ENCODE measurements at regions not wholly inside any gene's neighbourhood (a gene's known extent, or its start where the extent isn't known, plus 50 kb on each side); places are given as distances from the start of the nearest gene placed in this dataset.

DNA sequence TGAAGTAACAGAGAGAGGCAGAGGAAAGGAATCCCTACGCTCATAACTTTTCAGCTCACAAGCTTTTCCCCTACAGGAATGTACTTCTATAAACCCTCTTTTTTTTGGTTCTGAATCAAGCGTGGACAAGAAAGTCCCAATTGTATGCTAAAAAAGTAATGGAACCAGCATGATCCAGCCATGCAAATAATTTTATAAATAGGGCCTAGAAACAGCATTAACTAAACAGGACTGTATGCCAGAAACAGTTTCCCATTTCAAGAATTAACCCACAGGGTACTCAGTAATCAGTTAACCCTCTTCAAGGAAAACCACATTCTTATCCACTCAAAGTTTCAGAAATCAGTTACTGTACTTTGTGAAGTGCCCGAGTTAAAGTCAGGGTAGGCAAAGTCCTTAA, 87.0 kb upstream of the HMGCLL1 start:
- H3K36me3 Mint-ChIP-seq: no peaks in the 10 kb centered on the region
- no peaks in the 10 kb centered on the region for H3K27me3 ChIP-seq (ENCODE audit: insufficient read depth, low read length)
- H3K36me3 ChIP-seq (ENCODE audit: insufficient read depth, low read length): no peaks in the 10 kb centered on the region
- POLR2A ChIA-PET (ENCODE audit: partially characterized antibody): no interaction called here
- no peaks in the 10 kb centered on the region for H3K9me3 ChIP-seq (ENCODE audit: control insufficient read depth in 1 of 2, low read length in 2 of 2)
- intact Hi-C loops (cut with micrococcal nuclease): no loop called here
- no peak overlapping the region for H3K27ac ChIP-seq (ENCODE audit: low read depth, low read length)
- H3K27ac Mint-ChIP-seq: no peak overlapping the region
- H3K27me3 Mint-ChIP-seq: no peaks in the 10 kb centered on the region
- H3K4me3 Mint-ChIP-seq: no peak overlapping the region
- H3K4me3 ChIP-seq (ENCODE audit: low read length in 2 of 2): no peak overlapping the region
- peaks cover 6 to 25% (median 11%) of the 10 kb centered on the region in 8 donors for H3K9me3 Mint-ChIP-seq
- CTCF ChIA-PET (ENCODE audit: partially characterized antibody): no interaction called here
- H3K4me1 ChIP-seq (ENCODE audit: insufficient read depth, low read length): no peaks in the 10 kb centered on the region
- no peak for DNase-seq
- H3K4me1 Mint-ChIP-seq: no peaks in the 10 kb centered on the region

DNA sequence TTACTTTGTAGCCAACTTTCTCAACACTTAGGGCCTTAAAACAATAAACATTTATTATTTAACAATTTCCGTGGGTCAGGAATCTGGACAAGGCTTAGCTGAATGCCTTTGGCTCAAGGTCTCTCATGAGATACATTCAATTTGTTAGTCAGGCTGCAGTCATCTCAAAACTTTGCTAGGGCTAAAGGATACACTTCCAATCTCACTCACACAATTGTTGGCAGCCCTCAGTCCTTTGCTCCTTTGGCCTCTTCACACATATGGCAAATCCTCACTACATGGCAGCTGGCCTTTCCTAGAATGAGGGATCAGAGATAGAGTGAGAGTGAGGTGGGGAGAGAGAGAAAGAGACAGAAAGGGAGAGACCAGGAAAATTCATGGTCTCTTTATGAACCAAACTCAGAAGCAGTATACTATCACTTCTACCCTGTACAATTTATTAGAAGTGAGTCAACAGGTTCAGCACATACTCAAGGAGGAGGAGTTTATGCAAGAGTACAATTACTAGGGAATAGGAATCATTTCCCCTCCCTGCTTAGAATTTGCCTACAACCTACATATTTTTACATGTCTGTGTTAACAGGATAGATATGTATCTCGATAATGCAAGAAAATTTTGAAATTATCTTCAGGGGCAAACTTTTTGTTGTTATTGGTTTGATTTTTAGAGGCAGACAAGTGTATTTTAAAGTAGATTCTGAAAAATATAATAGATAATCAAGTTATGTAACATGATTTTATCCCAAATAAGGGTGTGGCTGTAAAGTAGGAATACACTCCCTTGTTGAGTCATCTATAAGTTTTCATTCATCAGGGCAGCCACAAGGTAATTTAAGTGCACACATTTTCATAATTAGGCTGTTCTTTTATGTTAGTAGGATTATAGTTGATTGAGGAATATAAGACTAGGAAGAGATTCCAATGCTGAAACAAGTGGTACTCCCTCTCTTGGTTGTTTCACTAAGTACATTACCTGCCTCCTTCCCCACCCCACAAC, 85.9 kb upstream of the HMGCLL1 start:
- ChIA-PET CTCF (ENCODE audit: partially characterized antibody) (no interaction called here), POLR2A (ENCODE audit: partially characterized antibody) (no interaction called here)
- no peaks in the 10 kb centered on the region for H3K27me3 ChIP-seq (ENCODE audit: insufficient read depth, low read length)
- H3K9me3 ChIP-seq (ENCODE audit: control insufficient read depth in 1 of 2, low read length in 2 of 2): no peaks in the 10 kb centered on the region
- Mint-ChIP-seq H3K27ac (no peak overlapping the region), H3K36me3 (no peaks in the 10 kb centered on the region), H3K4me3 (no peak overlapping the region), H3K4me1 (no peaks in the 10 kb centered on the region), H3K27me3 (no peaks in the 10 kb centered on the region), H3K9me3 (peaks cover 6 to 25% (median 12%) of the 10 kb centered on the region in 8 donors)
- no peak overlapping the region for H3K27ac ChIP-seq (ENCODE audit: low read depth, low read length)
- H3K4me3 ChIP-seq (ENCODE audit: low read length in 2 of 2): no peak overlapping the region
- intact Hi-C loops (cut with micrococcal nuclease): no loop called here
- no peaks in the 10 kb centered on the region for H3K4me1 ChIP-seq (ENCODE audit: insufficient read depth, low read length)
- DNase-seq: no peak
- H3K36me3 ChIP-seq (ENCODE audit: insufficient read depth, low read length): no peaks in the 10 kb centered on the region

- H3K4me3 ChIP-seq (ENCODE audit: low read length in 2 of 2): no peak overlapping the region
- Mint-ChIP-seq H3K27me3 (no peaks in the 10 kb centered on the region), H3K27ac (no peak overlapping the region), H3K36me3 (no peaks in the 10 kb centered on the region), H3K9me3 (peaks cover 5 to 31% (median 12%) of the 10 kb centered on the region in 8 donors), H3K4me3 (no peak overlapping the region), H3K4me1 (no peaks in the 10 kb centered on the region)
- no peaks in the 10 kb centered on the region for H3K9me3 ChIP-seq (ENCODE audit: control insufficient read depth in 1 of 2, low read length in 2 of 2)
- H3K27me3 ChIP-seq (ENCODE audit: insufficient read depth, low read length): no peaks in the 10 kb centered on the region
- no peak overlapping the region for H3K27ac ChIP-seq (ENCODE audit: low read depth, low read length)
- DNase-seq: no peak
- POLR2A ChIA-PET (ENCODE audit: partially characterized antibody): no interaction called here
- H3K36me3 ChIP-seq (ENCODE audit: insufficient read depth, low read length): no peaks in the 10 kb centered on the region
- H3K4me1 ChIP-seq (ENCODE audit: insufficient read depth, low read length): no peaks in the 10 kb centered on the region
- CTCF ChIA-PET (ENCODE audit: partially characterized antibody): no interaction called here
- intact Hi-C loops (cut with micrococcal nuclease): no loop called here
Measured at GRCh38 chr6:55663914-55664313, 84.9 kb upstream of the HMGCLL1 start.

DNA sequence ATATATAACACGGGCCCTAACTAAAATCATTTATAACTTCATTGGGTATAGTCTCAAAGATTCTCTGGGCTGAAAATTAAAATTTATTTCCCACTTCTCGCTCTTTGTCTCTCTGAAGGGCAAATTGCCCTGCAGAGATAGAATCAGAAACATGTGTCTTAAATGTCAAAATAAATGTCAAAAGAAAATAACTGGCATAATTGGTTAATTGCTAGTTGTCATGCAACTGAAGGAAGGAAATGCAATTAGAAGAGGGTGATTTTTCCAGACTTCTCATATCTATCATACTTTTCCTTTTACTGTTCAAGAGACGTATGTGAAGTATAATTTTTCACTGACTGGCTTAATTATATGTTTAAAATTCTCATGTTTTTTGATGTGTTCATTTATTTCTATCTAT, 80.3 kb upstream of the HMGCLL1 start:
- no peak for DNase-seq
- H3K4me1 ChIP-seq (ENCODE audit: insufficient read depth, low read length): no peaks in the 10 kb centered on the region
- CTCF ChIA-PET (ENCODE audit: partially characterized antibody): no interaction called here
- no peaks in the 10 kb centered on the region for H3K36me3 ChIP-seq (ENCODE audit: insufficient read depth, low read length)
- no peak overlapping the region for H3K4me3 Mint-ChIP-seq
- no peaks in the 10 kb centered on the region for H3K36me3 Mint-ChIP-seq
- intact Hi-C loops (cut with micrococcal nuclease): no loop called here
- no peak overlapping the region for H3K27ac ChIP-seq (ENCODE audit: low read depth, low read length)
- no peaks in the 10 kb centered on the region for H3K9me3 ChIP-seq (ENCODE audit: control insufficient read depth in 1 of 2, low read length in 2 of 2)
- no peak overlapping the region for H3K27ac Mint-ChIP-seq
- H3K27me3 ChIP-seq (ENCODE audit: insufficient read depth, low read length): no peaks in the 10 kb centered on the region
- POLR2A ChIA-PET (ENCODE audit: partially characterized antibody): no interaction called here
- no peaks in the 10 kb centered on the region for H3K27me3 Mint-ChIP-seq
- H3K4me3 ChIP-seq (ENCODE audit: low read length in 2 of 2): no peak overlapping the region
- H3K9me3 Mint-ChIP-seq: peaks cover 6 to 35% (median 19%) of the 10 kb centered on the region in 8 donors
- H3K4me1 Mint-ChIP-seq: no peaks in the 10 kb centered on the region

- H3K4me3 ChIP-seq (ENCODE audit: low read length in 2 of 2): no peak overlapping the region
- ChIA-PET CTCF (ENCODE audit: partially characterized antibody) (no interaction called here), POLR2A (ENCODE audit: partially characterized antibody) (no interaction called here)
- H3K27ac ChIP-seq (ENCODE audit: low read depth, low read length): no peak overlapping the region
- intact Hi-C loops (cut with micrococcal nuclease): no loop called here
- H3K27me3 ChIP-seq (ENCODE audit: insufficient read depth, low read length): no peaks in the 10 kb centered on the region
- H3K4me1 ChIP-seq (ENCODE audit: insufficient read depth, low read length): no peaks in the 10 kb centered on the region
- no peak overlapping the region for H3K4me3 Mint-ChIP-seq
- no peaks in the 10 kb centered on the region for H3K36me3 ChIP-seq (ENCODE audit: insufficient read depth, low read length)
- no peaks in the 10 kb centered on the region for H3K9me3 ChIP-seq (ENCODE audit: control insufficient read depth in 1 of 2, low read length in 2 of 2)
- H3K27ac Mint-ChIP-seq: no peak overlapping the region
- no peaks in the 10 kb centered on the region for H3K27me3 Mint-ChIP-seq
- no peaks in the 10 kb centered on the region for H3K4me1 Mint-ChIP-seq
- DNase-seq: no peak
- H3K36me3 Mint-ChIP-seq: no peaks in the 10 kb centered on the region
- peaks cover 0 to 21% (median 11%) of the 10 kb centered on the region in 8 donors for H3K9me3 Mint-ChIP-seq
Measured at GRCh38 chr6:55654445-55654844, 75.5 kb upstream of the HMGCLL1 start.

- H3K4me1 Mint-ChIP-seq: no peaks in the 10 kb centered on the region
- CTCF ChIA-PET (ENCODE audit: partially characterized antibody): no interaction called here
- H3K9me3 ChIP-seq (ENCODE audit: control insufficient read depth in 1 of 2, low read length in 2 of 2): no peaks in the 10 kb centered on the region
- H3K27me3 Mint-ChIP-seq: no peaks in the 10 kb centered on the region
- no peaks in the 10 kb centered on the region for H3K27me3 ChIP-seq (ENCODE audit: insufficient read depth, low read length)
- H3K4me3 Mint-ChIP-seq: no peak overlapping the region
- H3K27ac ChIP-seq (ENCODE audit: low read depth, low read length): no peak overlapping the region
- H3K36me3 Mint-ChIP-seq: no peaks in the 10 kb centered on the region
- H3K9me3 Mint-ChIP-seq: peaks cover 0 to 22% (median 7%) of the 10 kb centered on the region in 8 donors
- no peak overlapping the region for H3K27ac Mint-ChIP-seq
- H3K4me1 ChIP-seq (ENCODE audit: insufficient read depth, low read length): no peaks in the 10 kb centered on the region
- DNase-seq: no peak
- POLR2A ChIA-PET (ENCODE audit: partially characterized antibody): no interaction called here
- intact Hi-C loops (cut with micrococcal nuclease): no loop called here
- no peaks in the 10 kb centered on the region for H3K36me3 ChIP-seq (ENCODE audit: insufficient read depth, low read length)
- H3K4me3 ChIP-seq (ENCODE audit: low read length in 2 of 2): no peak overlapping the region
Measured at GRCh38 chr6:55652429-55652828, 73.4 kb upstream of the HMGCLL1 start.

- no peak overlapping the region for H3K4me3 ChIP-seq (ENCODE audit: low read length in 2 of 2)
- intact Hi-C loops (cut with micrococcal nuclease): no loop called here
- no peak overlapping the region for H3K27ac ChIP-seq (ENCODE audit: low read depth, low read length)
- H3K27ac Mint-ChIP-seq: no peak overlapping the region
- H3K9me3 ChIP-seq (ENCODE audit: control insufficient read depth in 1 of 2, low read length in 2 of 2): no peaks in the 10 kb centered on the region
- H3K4me1 Mint-ChIP-seq: no peaks in the 10 kb centered on the region
- no peak for DNase-seq
- ChIA-PET POLR2A (ENCODE audit: partially characterized antibody) (no interaction called here), CTCF (ENCODE audit: partially characterized antibody) (no interaction called here)
- H3K4me1 ChIP-seq (ENCODE audit: insufficient read depth, low read length): no peaks in the 10 kb centered on the region
- H3K27me3 Mint-ChIP-seq: no peaks in the 10 kb centered on the region
- H3K9me3 Mint-ChIP-seq: peaks cover 0 to 28% (median 11%) of the 10 kb centered on the region in 8 donors
- no peaks in the 10 kb centered on the region for H3K27me3 ChIP-seq (ENCODE audit: insufficient read depth, low read length)
- no peaks in the 10 kb centered on the region for H3K36me3 ChIP-seq (ENCODE audit: insufficient read depth, low read length)
- no peaks in the 10 kb centered on the region for H3K36me3 Mint-ChIP-seq
- H3K4me3 Mint-ChIP-seq: no peak overlapping the region
Measured at GRCh38 chr6:55651015-55651414, 72.0 kb upstream of the HMGCLL1 start.
